8988T (cell line): ENCODE measurements at regions not wholly inside any gene's neighbourhood (a gene's known extent, or its start where the extent isn't known, plus 50 kb on each side); places are given as distances from the start of the nearest gene placed in this dataset.
"Not testable (repeated sequence)": the region's sequence is repeated elsewhere in the genome, so short reads cannot be mapped to it uniquely, and the experiment has no call there.

Source experiments
- DNase-seq: peaks from one replicate; pipeline ENCODE4 v3.0.0; 2011

DNA sequence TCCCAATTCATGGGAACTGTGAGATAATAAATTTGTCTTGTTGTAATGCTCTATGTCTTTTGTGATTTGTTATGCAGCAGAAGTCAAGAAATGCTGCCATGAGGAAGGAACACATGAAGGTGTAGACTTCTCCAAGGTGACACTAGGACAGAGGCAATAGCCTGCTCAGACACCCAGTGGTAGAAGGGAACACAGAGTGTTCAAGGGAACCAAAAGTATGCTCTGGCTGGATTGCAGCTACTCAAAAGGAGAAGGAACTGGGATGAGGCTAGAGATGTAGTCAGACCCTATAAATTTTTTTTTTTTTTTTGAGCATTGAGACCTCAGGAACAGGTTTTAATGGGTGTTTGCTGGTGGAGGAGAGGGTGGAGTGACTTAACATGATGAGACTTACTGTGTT is 232.5 kb downstream of the PARP8 start:
- DNase-seq: no peak

DNA sequence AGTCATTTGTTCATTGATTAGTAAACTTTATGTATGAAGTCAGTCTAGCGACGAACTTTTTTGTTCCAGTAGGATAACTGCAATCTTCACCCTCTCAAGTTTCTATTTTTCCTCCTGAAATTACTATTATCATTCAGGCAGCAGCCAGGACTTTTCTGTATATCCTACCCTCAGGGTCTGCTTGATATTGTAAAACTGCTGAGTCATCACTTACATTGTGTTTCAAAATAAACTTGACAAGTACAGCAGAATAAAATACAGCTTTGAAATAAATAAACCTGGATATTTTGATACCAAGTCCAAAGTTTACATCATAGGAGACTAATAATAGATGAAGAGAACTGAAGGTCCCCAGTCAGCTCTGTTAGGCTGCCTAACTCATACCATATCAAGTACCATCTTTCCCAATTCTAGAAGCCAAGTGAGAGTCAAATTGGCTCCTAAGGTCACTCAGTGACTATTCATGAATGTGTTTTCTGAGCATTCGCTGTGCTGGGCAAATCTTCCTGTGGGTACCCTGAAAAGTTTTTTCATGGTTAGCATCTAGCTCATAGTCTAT is 234.6 kb downstream of the PARP8 start:
- DNase-seq: no peak

DNA sequence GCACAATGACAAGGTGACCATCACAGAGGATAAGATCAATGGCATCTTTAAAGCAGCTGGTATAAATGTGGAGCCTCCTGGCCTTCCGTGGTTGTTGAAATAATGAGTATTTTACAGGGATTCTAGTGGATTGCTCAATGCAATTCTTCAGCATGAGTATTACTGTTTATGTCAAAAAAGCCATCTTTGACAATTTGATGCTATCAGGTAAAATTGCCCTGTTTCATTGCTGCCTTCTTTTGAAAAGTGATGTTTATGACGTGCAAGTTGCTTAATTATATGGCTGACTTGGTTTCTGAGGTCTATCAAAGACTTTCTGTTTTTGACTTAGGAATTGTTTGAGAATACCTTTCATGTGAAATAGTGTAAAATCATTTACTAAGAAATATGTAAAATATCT is 237.2 kb downstream of the PARP8 start:
- no peak for DNase-seq

DNA sequence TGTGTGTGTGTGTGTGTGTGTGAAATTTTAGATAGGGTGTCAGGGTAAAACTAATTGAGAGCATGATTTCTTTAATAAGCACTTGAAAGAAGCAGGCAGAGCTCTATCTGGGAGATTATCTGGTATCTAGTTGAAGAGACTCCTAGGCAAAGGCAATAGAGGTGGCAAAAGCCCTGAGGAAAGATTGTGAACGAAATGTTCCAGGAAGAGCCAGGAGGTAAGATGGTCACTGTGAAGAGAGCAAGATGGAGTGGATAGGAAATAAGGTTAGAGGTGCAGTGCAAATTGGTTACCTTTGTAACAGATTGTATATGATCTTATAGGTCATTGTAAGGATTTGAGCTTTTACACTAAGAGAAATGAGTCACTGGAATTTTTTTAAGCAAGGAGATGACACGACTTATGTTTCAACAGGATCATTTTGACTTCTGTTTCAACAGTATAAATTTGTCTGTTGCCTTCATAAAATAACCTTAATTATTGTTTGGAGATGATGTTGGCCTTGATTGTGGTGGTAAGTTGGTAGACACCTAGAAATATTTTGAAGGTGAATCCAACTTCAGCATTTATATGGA is 239.6 kb downstream of the PARP8 start:
- DNase-seq: no peak

DNA sequence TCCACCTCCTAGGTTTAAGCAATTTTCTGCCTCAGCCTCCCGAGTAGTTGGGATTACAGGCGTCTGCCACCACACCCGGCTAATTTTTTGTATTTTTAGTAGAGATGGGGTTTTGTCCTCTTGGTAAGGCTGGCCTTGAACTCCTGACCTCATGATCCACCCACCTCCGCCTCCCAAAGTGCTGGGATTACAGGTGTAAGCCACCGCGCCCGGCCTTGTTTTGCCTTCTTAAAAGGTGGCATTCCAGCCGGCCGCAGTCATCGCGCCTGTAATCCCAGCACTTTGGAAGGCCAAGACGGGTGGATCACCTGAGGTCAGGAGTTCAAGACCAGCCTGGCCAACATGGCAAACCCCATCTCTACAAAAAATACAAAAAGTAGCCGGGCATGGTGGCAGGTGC is 253.7 kb downstream of the PARP8 start:
- not testable (repeated sequence) for DNase-seq

DNA sequence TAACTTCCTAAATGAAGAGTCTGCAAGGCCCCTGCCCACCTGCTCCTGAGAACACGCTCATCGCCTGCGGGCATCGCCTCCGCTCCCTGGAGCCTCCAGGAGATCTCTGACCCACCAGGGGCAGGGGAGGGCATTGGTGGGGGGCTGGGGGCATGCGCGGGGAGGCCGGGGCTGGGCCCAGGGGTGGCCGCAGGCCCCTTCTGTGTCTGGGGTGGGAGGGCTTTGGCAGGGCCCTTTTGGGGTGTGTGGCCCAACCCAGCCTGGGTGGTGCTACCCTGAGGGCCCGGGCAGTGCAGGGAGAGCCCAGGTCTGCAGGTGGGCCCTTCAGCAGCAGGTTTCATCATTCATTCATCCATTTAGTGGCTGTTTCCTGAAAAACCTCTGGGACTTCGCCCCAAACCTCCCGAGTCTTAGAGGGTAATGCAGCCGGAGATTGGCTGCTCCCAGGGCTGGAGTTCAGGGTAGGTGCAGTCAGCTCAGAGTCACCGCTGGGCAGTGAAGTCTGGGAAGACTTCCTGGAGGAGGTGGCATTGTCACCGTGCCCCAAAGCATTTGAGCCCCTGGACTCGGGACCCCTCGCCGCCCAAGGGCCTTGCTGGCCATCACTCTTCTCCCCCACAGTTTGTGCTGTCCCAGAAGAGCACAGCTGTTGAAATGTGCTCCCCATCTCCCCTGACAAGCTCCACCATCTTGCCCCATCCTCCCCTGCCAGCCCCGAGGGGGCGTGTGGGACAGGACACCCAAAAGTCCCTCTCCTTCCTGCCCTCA is 255.1 kb downstream of the PARP8 start:
- DNase-seq: no peak

DNA sequence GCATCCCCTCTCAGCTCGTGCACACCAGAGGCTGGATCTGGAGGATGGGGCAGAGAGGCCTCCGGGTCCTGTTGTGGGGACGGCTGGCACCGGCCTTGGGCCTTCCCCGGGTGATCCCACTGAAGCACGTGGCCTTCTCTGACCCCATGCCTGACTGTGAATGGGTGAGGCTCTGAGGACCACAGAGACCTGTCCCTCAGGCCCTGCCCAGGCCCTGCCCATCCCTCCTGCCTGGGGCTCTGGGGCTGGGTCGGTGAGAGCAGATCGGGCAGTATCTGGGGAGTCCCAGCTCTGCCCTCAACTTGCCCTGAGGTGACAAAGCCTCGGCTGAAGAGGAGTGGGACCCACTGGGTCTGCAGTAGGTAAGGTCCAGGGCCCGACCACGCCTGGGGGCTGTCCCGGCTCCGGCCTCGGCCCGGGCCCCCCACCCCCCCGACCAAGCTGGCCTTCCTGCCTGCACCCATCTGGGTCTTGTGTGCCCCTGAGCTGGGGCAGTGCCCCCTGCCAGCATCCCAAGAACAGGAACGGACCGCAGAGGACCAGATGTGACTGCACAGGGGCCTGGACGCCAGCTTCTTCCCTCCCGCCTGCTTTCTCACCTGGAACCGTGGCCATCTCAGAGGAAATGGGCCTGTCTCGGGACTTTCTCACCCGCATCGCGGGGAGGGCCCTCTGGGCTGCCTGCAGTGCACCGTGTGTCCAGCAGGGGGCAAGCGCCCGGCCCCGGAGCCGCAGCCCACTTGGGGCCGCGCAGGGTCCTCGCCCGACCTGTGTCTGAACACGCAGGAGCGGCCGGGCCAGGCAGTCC is 255.9 kb downstream of the PARP8 start:
- not testable (repeated sequence) for DNase-seq

DNA sequence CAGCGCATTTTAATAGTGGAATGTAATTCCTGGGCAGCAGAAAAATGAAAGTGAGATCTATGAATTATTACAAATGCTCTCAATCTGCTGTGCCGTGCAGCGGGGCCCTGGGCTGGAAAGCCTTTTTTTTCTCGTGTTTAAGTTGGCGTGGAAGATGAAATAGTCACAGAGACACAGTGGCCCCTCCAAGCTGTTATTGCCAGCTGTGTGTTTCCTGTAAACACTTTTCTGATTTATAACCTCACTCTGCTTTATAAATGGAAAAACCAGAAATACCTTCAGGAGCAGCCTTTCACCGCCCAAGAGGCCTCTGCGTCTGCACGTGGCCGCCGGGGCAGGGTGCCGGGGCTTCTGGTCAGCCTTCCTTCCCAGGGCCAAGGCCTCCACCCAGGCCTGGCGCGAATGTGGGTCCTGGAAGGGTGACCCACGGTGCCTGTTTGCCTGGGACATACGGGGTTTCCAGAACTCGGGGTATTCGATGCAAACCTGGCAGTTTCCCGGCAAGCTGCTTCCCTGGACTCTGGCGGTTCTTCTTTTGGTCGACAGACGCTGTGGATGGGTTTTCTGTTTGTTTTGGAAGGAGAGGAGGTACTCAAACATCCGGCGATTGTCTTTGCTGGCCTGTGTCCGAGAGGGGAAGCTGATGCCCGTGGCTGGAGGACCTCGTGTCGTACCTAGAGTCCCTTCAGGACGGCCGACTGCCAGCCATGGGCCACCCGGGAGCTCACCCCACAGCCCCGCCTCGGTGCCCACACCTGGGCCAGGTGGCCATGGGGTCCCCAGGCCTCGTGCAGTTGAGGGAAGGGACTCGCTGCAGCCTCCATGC is 256.7 kb downstream of the PARP8 start:
- DNase-seq: no peak

DNA sequence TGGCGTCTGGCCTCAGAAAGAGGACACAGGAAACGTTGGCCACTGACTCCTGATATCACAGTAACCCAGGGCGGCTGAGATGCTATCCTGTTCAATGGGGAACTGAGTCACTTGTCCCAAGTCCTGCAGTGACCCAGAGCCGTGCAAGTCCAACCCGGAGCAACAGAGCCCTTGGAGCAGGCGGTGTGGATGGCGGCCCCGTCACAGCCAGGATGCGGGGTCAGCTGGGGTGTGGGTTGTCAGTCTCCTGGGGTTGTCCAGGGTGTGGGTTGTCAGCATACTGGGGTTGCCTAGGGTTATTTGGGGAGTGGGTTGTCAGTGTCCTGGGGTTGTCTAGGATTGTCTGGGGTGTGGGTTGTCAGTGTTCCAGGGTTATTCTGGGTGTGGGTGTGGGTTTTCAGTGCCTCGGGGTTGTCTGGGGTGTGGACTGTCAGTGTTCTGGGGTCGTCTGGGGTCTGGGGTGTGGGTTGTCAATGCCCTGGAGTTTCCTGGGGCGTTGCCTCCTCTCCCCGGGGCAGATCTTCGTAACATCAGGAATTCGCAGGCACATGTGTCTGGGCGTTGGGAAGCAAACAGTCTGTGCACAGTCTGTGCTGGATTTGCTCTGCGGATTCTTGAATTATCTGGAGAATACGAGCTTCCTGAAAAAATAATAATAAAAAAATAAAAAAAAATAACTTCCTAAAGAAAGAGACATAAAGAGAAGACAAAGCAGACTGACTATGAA is 257.5 kb downstream of the PARP8 start:
- DNase-seq: no peak

DNA sequence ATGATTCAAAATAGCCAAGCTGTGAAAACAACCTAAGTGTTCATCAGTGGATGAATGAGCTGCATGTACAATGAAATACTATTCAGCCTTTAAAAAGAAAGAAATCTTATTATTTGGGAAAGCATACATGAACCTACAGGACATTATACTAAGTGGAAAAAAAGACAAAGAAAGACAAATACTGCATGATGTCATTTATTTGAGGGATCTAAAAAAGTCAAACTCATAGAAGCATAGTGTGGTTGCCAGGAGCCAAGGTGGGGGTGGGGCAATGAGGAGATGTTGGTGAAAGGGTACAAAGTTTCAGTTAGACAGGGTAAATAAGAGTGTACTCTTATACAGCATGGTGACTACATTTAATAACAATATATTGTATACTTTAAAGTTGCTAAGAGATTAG is 261.5 kb downstream of the PARP8 start:
- DNase-seq: no peak

DNA sequence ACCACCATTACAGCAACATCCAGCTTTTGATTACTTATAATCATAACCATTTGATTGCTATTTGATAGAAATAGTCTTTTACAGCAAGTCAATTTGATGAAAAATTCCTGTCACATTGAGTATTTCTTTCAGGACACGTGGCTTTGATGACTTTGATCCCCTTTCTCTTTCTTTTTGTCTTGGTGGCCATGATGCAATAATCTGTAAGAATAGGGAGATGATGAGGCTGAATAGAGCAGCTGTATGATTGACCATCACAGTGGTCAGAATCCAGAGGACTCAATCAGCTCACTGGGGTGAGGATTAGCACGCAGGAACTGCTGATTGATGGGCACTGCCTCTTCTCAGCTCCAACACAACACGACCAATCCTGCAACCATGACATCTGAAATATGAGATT is 262.7 kb downstream of the PARP8 start:
- DNase-seq: no peak

DNA sequence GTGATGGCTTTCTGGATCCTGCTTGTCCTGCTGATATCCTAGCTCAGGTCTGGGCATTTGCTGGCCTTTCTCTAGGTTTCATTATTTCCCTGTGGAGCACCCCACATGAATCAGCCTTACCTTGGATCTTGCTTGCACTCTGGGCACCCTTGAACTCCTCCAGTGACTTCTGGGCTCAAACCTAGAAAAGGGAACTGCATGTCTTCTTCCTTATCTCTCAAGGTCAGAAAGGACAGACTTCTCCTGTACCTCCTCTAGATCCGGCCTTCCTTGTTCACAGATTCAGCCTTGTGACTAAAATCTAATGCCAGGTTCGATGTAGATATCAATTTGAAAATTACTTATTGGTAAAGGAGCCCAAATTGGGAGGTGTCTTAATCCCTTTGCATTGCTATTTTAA is 267.9 kb downstream of the PARP8 start:
- no peak for DNase-seq

DNA sequence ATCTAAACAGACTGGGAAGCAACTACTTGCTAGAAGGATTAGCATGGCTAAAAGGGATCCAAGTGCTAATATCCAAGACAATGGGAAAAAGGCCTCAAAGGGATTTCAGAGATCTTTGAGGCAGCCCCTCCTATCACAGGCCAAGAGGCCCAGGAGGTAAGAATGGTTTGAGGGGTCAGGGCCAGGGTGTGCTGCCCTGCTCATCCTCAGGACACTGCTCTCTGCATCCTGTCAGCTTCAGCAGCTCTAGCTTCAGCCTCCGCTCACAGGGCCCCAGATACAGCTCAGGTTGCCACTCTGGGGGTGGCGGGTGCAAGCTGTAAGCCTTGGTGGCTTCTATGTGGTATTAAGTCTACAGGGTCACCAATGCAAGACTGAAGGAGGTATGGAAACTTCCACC is 278.7 kb downstream of the PARP8 start:
- no peak for DNase-seq

DNA sequence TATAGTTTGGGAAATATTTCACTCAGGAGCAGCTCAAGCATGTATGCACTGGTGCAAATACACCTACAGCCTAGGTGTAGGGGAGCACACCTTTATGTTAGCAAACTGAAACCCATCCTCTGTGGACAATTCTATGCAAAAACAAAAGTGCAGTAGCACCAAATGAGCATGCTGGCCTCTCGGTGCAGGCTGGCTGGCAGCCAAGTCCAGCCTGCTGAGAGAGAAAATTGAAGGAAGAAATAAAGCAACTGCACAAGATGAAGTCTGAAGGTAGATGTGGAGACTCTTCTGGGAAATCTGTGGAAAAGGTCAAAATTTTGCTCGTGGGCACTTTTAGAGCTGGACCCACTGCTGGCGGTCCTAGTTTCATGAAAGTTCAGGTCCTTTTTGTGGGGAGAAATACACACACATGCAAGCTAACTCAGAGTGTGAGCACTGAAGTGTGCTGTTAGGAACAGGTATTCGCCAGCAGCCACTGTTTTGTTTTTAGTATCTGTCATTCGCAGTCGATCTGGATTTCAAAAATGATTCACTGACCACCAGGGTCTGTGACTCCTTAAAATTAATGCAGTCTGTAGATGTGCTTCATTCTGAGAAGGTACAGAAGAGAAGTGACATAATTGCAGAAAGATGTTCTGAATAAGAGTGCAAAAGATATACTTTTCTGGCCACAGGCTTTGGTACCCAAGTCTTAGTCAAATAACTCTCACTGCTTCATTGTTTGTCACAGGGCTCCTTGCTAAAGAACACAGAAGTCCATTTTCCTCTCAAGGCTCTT is 281.7 kb downstream of the PARP8 start:
- DNase-seq: no peak

DNA sequence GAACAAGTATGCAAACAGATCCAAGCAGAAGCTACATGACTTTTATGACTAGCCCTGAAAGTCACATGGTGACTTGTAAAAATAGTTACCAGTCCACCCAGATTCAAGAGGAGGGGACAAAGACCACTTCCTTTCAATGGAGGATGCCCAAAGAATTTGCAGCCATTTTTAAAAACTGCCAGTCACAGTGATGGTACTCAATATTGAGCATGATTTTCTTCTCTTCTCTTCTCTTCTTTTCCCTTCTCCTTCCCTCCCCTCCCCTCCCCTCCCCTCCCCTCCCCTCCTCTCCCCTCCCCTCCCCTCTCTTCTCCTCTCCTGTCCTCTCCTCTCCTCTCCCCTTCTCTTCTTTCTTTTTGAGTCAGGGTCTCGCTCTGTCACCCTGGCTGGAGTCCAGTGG is 286.9 kb downstream of the PARP8 start:
- no peak for DNase-seq

DNA sequence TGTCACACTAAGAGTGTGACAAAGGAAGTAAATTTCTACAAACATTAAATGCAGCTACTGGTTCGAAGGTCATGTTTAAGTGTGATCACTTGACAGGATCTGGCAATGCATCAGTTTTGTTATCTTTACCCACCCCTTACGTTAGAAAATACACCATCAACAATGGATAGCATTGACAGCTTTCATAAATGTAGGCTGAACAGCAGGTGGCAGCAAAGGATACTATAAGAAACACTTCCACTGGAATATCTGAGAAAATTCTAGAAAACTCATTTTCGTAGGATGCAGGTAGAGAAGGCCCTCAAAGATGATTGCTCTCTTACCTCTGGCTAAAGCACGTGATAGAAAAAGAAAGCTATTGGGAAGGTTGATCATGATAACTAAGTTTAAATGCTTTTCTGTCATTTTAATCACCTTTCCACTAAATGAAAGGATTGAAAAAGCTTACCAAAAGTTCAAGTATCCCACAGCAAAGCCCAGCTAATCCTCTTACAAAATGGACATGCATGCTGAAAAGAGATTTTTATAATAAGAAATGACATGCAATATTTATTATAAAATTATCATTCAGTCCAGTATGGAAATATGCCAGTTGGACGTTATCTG is 292.5 kb downstream of the PARP8 start:
- DNase-seq: no peak

DNA sequence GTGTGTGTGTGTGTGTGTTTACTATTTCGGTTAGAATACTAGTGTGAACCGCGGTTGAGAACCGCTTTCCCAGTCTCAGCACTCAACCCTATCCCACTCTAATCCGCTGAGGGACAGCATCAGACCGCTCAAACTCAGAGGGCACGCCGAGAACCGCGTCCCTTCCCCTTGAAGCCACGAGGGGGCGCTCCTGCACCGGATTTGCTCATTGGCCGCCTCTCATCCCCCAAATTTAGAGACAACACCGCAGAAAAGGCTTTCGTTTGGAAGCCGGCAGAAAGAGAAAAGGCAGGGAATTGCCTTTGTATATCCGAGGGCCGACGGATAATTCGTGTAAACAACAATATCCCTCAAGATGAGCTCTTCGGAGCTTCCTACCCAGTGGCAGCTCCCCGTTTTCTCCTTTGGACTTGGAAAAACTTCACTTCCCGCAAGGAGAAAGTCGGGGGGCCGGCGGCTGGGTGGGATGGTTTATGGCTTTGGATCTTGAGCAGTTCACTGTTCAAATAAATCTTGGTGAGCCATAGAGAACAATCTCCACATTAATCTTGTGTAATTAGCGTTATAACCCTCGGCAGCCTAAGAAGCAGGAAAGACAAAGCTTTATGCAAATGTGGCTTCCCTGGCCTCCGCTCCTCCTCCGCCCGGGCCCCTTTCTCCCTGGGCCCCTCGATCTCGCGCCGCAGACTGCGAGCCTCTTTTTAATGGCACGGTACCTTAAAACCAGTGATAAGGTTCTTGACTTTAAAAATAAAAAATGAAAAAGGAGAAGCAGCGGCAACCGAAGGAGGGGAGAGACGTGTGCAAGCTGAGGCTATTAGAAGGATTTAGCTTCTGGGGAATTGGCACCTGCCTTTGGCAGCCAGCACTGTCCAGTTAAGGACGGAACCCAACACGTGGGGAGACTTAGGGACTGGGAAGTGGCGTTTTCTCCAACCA is 296.8 kb downstream of the PARP8 start:
- DNase-seq: peak; percentile 83

DNA sequence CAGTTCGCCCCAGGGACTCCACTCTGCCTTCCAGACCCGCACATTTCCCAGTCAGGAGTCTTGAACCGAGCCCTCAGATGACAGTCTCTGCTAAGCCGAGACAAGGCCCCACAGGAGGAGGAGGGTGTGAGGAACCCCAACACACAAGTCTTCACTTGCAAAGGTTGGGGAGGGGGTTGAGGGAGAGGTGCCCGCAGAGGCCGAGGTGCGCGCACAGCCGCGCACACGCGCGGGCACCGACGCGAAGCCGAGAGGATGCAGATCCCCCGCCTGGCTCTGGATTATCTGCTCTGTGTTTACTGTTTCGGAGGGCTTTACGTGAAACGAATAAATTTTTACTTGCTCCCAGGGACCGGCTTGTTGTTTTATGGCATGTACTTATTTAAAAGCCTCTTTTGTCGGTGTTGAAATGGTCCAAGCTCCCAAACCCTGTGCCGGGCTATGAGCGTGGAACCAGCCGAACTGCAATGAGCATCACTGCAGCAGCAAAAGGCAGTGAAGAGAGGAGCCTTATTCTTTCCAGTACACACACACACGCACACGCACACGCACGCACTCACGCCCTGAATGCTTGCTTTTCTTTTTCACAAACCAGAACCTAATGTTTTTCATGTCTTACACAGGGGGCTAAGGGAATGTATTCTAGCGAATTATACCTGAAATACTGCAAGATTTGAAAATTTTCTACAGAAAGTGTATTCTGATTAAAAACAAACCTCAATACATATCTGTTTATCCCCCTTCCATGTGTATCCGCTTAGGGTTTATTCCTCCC is 297.7 kb downstream of the PARP8 start:
- DNase-seq: no peak
